CD4-positive, alpha-beta memory T cell (primary cell): ENCODE measurements at regions not wholly inside any gene's neighbourhood (a gene's known extent, or its start where the extent isn't known, plus 50 kb on each side); places are given as distances from the start of the nearest gene placed in this dataset.
"Not testable (repeated sequence)": the region's sequence is repeated elsewhere in the genome, so short reads cannot be mapped to it uniquely, and the experiment has no call there.

Experiments
- CTCF ChIA-PET: fragments of 350-600 bp; sonication (Branson Sonifier 250); formaldehyde crosslinking; loops from one replicate; lab custom pipeline; 2021; ENCODE audit warnings: inconsistent platforms; ENCODE audit not compliant: partially characterized antibody; lab: Charles Lee
- POLR2A ChIA-PET: fragments of 350-600 bp; sonication (Branson Sonifier 250); formaldehyde crosslinking; loops from one replicate; lab custom pipeline; 2021; ENCODE audit not compliant: partially characterized antibody; lab: Charles Lee
- DNase-seq, 5 donors: peaks; one replicate each; pipeline versions ENCODE4 v3.0.0 to v3.0.0-alpha.2; 2020 to 2022; ENCODE audit warnings: mixed read lengths in 1 of 5
- H3K27ac ChIP-seq: one replicate; pipeline ENCODE4 v1.7.0; 2013; ENCODE audit warnings: low read depth, low read length
- H3K27me3 ChIP-seq: 2 replicates; pipeline ENCODE4 v1.7.0; 2013; ENCODE audit warnings: mild to moderate bottlenecking, low read length, moderate library complexity; ENCODE audit not compliant: insufficient read depth
- H3K36me3 ChIP-seq: 2 replicates; pipeline ENCODE4 v1.7.0; 2013; ENCODE audit warnings: mild to moderate bottlenecking, low read length, moderate library complexity; ENCODE audit not compliant: insufficient read depth
- H3K4me1 ChIP-seq: 2 replicates; pipeline ENCODE4 v1.7.0; 2013; ENCODE audit warnings: mild to moderate bottlenecking, low read length, moderate library complexity; ENCODE audit not compliant: insufficient read depth
- H3K4me3 ChIP-seq, 2 donors: one replicate each; pipeline ENCODE4 v1.7.0; 2013; ENCODE audit warnings: low read length in 2 of 2, mild to moderate bottlenecking in 1 of 2
- H3K9me3 ChIP-seq, 2 donors: one replicate each; pipeline ENCODE4 v1.7.0; 2013; ENCODE audit warnings: low read length in 2 of 2, control low read depth in 1 of 2; ENCODE audit not compliant: control insufficient read depth in 1 of 2
- H3K27ac Mint-ChIP-seq, 7 donors: one replicate each; pipeline ENCODE4 v1.8.0; 2020 to 2021; ENCODE audit warnings: mixed read lengths in 7 of 7, mild to moderate bottlenecking in 6 of 7, inconsistent platforms in 3 of 7, moderate library complexity in 3 of 7
- H3K27me3 Mint-ChIP-seq, 2 donors: one replicate each; pipeline ENCODE4 v1.8.0; 2020 to 2021; ENCODE audit warnings: mixed read lengths in 2 of 2
- H3K36me3 Mint-ChIP-seq, 2 donors: one replicate each; pipeline ENCODE4 v1.8.0; 2020 to 2021; ENCODE audit warnings: mixed read lengths in 2 of 2, inconsistent platforms in 1 of 2, mild to moderate bottlenecking in 1 of 2
- H3K4me1 Mint-ChIP-seq, 4 donors: one replicate each; pipeline ENCODE4 v1.8.0; 2020 to 2021; ENCODE audit warnings: mixed read lengths in 4 of 4, mild to moderate bottlenecking in 1 of 4
- H3K4me3 Mint-ChIP-seq, 8 donors: one replicate each; pipeline ENCODE4 v1.8.0; 2020 to 2021; ENCODE audit warnings: mixed read lengths in 8 of 8, mild to moderate bottlenecking in 7 of 8, moderate library complexity in 6 of 8, inconsistent platforms in 3 of 8
- H3K9me3 Mint-ChIP-seq, 8 donors: one replicate each; pipeline ENCODE4 v1.8.0; 2020 to 2021; ENCODE audit warnings: mixed read lengths in 8 of 8, mild to moderate bottlenecking in 5 of 8, inconsistent platforms in 3 of 8, moderate library complexity in 1 of 8
- intact Hi-C: fragments of 100-400 bp; cut with micrococcal nuclease; formaldehyde crosslinking; loops from one replicate; pipeline ENCODE4 v1.15.1; 2023

DNA sequence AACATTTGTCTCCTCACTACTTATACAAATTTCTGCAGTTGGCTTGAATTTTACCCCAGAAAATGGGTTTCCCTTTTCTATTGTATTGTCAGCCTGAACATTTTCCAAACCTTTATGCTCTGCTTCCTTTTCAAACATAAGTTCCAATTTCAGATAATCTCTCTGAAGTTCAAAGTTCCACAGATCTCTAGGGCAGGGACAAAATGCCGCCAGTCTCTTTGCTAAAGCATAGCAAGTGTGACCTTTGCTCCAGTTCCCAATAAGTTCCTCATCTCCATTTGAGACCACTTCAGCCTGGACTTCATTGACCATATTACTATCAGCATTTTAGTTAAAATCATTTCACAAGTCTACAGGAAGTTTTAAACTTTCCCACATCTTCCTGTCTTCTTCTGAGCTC, 571.1 kb upstream of the NRSN1 start:
- H3K36me3 ChIP-seq, H3K27me3 Mint-ChIP-seq, H3K9me3 Mint-ChIP-seq, DNase-seq, CTCF ChIA-PET, H3K4me3 ChIP-seq, H3K27ac ChIP-seq, H3K36me3 Mint-ChIP-seq, POLR2A ChIA-PET, H3K27ac Mint-ChIP-seq, H3K27me3 ChIP-seq, H3K9me3 ChIP-seq, H3K4me1 ChIP-seq, intact Hi-C loops, H3K4me1 Mint-ChIP-seq, H3K4me3 Mint-ChIP-seq: not testable (repeated sequence)

DNA sequence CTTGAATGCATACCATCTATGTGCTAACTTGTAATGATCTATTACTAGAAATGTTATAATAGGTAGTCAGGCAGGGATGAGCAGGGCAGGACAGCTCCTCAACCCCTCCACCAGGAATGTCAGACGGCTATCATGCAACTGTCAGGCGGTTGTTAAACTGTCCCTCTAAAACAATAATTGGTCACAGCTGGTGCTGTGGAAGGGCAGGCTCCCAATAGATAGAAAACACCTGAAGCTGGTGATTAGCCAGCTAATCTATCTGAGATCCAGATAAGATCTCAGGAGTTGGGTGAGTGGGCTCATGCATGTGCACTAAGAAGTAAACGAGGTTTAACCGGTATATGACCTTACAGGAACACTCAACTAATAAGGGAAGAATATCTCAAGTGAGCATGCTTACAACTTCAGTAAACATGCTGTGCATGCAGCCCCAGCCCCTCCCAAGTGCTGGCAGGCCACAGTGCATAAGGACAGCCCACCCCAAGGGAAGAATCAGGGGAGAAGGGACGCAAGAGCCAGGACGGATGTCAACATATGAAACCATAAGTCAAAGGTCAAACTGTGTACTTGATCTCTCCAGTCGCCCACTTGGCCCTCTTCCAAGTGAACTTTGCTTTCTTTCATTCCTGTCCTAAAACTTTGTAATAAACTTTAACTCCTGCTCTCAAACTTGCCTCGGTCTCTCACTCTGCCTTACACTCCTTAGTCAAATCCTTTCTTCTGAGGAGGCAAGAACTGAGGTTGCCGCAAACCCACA, 566.2 kb upstream of the NRSN1 start:
- no peak overlapping the region for H3K27ac ChIP-seq
- intact Hi-C loops = no loop called here
- CTCF ChIA-PET = no interaction called here

DNA sequence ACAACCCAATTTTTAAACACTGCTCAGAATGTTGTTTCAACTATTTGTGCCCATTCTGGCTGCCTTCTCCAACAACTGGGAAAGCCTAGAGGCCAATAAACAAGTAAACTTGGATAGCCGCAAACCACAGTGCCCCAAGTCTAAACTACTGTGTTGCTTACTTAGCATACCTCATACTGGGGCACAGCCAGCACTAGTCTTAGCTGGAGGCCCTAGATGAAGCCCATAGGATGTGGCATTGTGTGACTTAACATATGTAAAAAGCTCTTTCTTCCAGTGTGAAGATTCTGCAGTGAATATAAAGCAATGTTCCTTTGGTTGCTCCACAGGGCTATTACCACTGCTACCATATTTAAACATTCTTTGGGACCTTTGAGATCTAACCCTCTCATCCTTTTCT, 564.3 kb upstream of the NRSN1 start:
- H3K27me3 ChIP-seq = no peaks in the 10 kb centered on the region
- no peak overlapping the region for H3K27ac ChIP-seq
- H3K9me3 ChIP-seq = no peaks in the 10 kb centered on the region
- CTCF ChIA-PET = no interaction called here
- Mint-ChIP-seq H3K27ac (no peak overlapping the region), H3K9me3 (peaks cover 0 to 10% (median 6%) of the 10 kb centered on the region in 8 donors), H3K27me3 (no peaks in the 10 kb centered on the region), H3K4me1 (no peaks in the 10 kb centered on the region), H3K36me3 (no peaks in the 10 kb centered on the region), H3K4me3 (no peak overlapping the region)
- no peak overlapping the region for H3K4me3 ChIP-seq
- no peaks in the 10 kb centered on the region for H3K4me1 ChIP-seq
- no peaks in the 10 kb centered on the region for H3K36me3 ChIP-seq
- POLR2A ChIA-PET = no interaction called here
- intact Hi-C loops = no loop called here
- no peak for DNase-seq

More for the DNA sequence above, 566.2 kb upstream of the NRSN1 start:
- peaks cover 0 to 16% (median 6%) of the 10 kb centered on the region in 8 donors for H3K9me3 Mint-ChIP-seq
- H3K4me3 ChIP-seq = no peak overlapping the region
- H3K4me1 ChIP-seq = no peaks in the 10 kb centered on the region
- DNase-seq = no peak
- no peaks in the 10 kb centered on the region for H3K36me3 ChIP-seq
- H3K4me3 Mint-ChIP-seq = no peak overlapping the region
- no peak overlapping the region for H3K27ac Mint-ChIP-seq
- no peaks in the 10 kb centered on the region for H3K27me3 Mint-ChIP-seq
- no peaks in the 10 kb centered on the region for H3K9me3 ChIP-seq
- H3K36me3 Mint-ChIP-seq = no peaks in the 10 kb centered on the region
- POLR2A ChIA-PET = no interaction called here
- H3K4me1 Mint-ChIP-seq = no peaks in the 10 kb centered on the region
- H3K27me3 ChIP-seq = no peaks in the 10 kb centered on the region

DNA sequence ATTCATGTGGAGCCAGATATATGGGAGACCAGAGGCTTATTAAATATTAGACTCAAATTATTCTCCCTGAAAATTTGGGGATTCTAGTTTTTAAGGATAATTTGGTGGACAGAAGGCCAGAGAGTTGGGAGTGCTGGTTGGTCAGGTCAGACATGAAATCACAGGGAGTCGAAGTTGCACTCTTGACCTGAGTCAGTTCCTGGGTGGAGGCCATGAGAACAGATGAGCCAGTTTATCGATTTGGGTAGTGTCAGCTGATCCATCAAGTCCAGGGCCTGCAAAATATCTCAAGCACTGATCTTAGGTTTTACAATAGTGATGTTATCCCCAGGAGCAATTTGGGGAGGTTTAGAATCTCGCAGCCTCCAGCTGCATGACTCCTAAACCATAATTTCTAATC, 563.5 kb upstream of the NRSN1 start:
- Mint-ChIP-seq H3K4me1 (no peaks in the 10 kb centered on the region), H3K9me3 (peaks cover 3 to 10% (median 6%) of the 10 kb centered on the region in 8 donors), H3K27me3 (no peaks in the 10 kb centered on the region), H3K4me3 (no peak overlapping the region), H3K27ac (no peak overlapping the region), H3K36me3 (no peaks in the 10 kb centered on the region)
- ChIA-PET POLR2A (no interaction called here), CTCF (no interaction called here)
- intact Hi-C loops = no loop called here
- no peaks in the 10 kb centered on the region for H3K9me3 ChIP-seq
- no peaks in the 10 kb centered on the region for H3K4me1 ChIP-seq
- no peak for DNase-seq
- no peaks in the 10 kb centered on the region for H3K36me3 ChIP-seq
- H3K27me3 ChIP-seq = no peaks in the 10 kb centered on the region
- no peak overlapping the region for H3K4me3 ChIP-seq
- no peak overlapping the region for H3K27ac ChIP-seq

GRCh38 chr6:23563323-23563722, 562.7 kb upstream of the NRSN1 start:
- Histone ChIP-seq H3K27me3 (no peaks in the 10 kb centered on the region), H3K4me1 (no peaks in the 10 kb centered on the region), H3K36me3 (no peaks in the 10 kb centered on the region), H3K9me3 (no peaks in the 10 kb centered on the region), H3K27ac (no peak overlapping the region), H3K4me3 (no peak overlapping the region)
- Mint-ChIP-seq H3K27ac (no peak overlapping the region), H3K4me1 (no peaks in the 10 kb centered on the region), H3K9me3 (peaks cover 4 to 12% (median 6%) of the 10 kb centered on the region in 8 donors), H3K27me3 (no peaks in the 10 kb centered on the region), H3K36me3 (no peaks in the 10 kb centered on the region), H3K4me3 (no peak overlapping the region)
- intact Hi-C loops = no loop called here
- CTCF ChIA-PET = no interaction called here
- POLR2A ChIA-PET = no interaction called here
- DNase-seq = no peak

GRCh38 chr6:23566418-23566817, 559.6 kb upstream of the NRSN1 start:
- no peak for DNase-seq
- no peaks in the 10 kb centered on the region for H3K36me3 ChIP-seq
- ChIA-PET POLR2A (no interaction called here), CTCF (no interaction called here)
- Mint-ChIP-seq H3K36me3 (no peaks in the 10 kb centered on the region), H3K4me1 (no peaks in the 10 kb centered on the region), H3K9me3 (peaks cover 4 to 11% (median 5%) of the 10 kb centered on the region in 8 donors), H3K27me3 (no peaks in the 10 kb centered on the region), H3K27ac (no peak overlapping the region), H3K4me3 (no peak overlapping the region)
- no peaks in the 10 kb centered on the region for H3K4me1 ChIP-seq
- intact Hi-C loops = no loop called here
- no peak overlapping the region for H3K4me3 ChIP-seq
- no peaks in the 10 kb centered on the region for H3K9me3 ChIP-seq
- no peak overlapping the region for H3K27ac ChIP-seq
- no peaks in the 10 kb centered on the region for H3K27me3 ChIP-seq

- Mint-ChIP-seq H3K36me3 (no peaks in the 10 kb centered on the region), H3K27me3 (no peaks in the 10 kb centered on the region), H3K27ac (no peak overlapping the region), H3K4me1 (no peaks in the 10 kb centered on the region), H3K9me3 (peaks cover 0 to 9% (median 4%) of the 10 kb centered on the region in 8 donors), H3K4me3 (no peak overlapping the region)
- POLR2A ChIA-PET = no interaction called here
- no peak overlapping the region for H3K27ac ChIP-seq
- CTCF ChIA-PET = no interaction called here
- no peaks in the 10 kb centered on the region for H3K9me3 ChIP-seq
- H3K4me1 ChIP-seq = no peaks in the 10 kb centered on the region
- H3K27me3 ChIP-seq = no peaks in the 10 kb centered on the region
- no peak overlapping the region for H3K4me3 ChIP-seq
- H3K36me3 ChIP-seq = no peaks in the 10 kb centered on the region
- intact Hi-C loops = no loop called here
- DNase-seq = no peak
Observed at GRCh38 chr6:23568292-23568691, 557.7 kb upstream of the NRSN1 start.
